Renal pelvis (tissue), 1 donor: ENCODE measurements at regions not wholly inside any gene's neighbourhood (a gene's known extent, or its start where the extent isn't known, plus 50 kb on each side); places are given as distances from the start of the nearest gene placed in this dataset.
"Not testable (repeated sequence)": the region's sequence is repeated elsewhere in the genome, so short reads cannot be mapped to it uniquely, and the experiment has no call there.

Source experiments
- DNase-seq: peaks from one replicate; pipeline ENCODE4 v3.0.0-alpha.2; 2013

GRCh38 chr17:53046781-53047180 is 775.9 kb upstream of the KIF2B start:
- DNase-seq, result no peak

GRCh38 chr17:53039981-53040380 is 782.7 kb upstream of the KIF2B start:
- DNase-seq, result no peak

- no peak for DNase-seq
Measured at GRCh38 chr17:53033297-53033696, 789.4 kb upstream of the KIF2B start.

- peak; percentile 64 for DNase-seq
Measured at GRCh38 chr17:53032861-53033271, 789.9 kb upstream of the KIF2B start.

- no peak for DNase-seq
Measured at GRCh38 chr17:53017227-53017626, 805.5 kb upstream of the KIF2B start.

- DNase-seq, result no peak
Measured at GRCh38 chr17:53016085-53016484, 806.6 kb upstream of the KIF2B start.

- no peak for DNase-seq
Measured at GRCh38 chr17:53012364-53012763, 810.4 kb upstream of the KIF2B start.

- DNase-seq, result no peak
Measured at GRCh38 chr17:53006006-53006405, 816.7 kb upstream of the KIF2B start.

GRCh38 chr17:53004902-53005301 is 817.8 kb upstream of the KIF2B start:
- DNase-seq, result no peak

- DNase-seq, result no peak
Measured at GRCh38 chr17:52995881-52996280, 826.8 kb upstream of the KIF2B start.

GRCh38 chr17:52995147-52995546 is 827.6 kb upstream of the KIF2B start:
- no peak for DNase-seq

- DNase-seq, result no peak
Measured at GRCh38 chr17:52986056-52986662, 827.6 kb upstream of the CA10 start.

- DNase-seq, result no peak
Measured at GRCh38 chr17:52982331-52982730, 823.8 kb upstream of the CA10 start.

GRCh38 chr17:52979921-52980320 is 821.4 kb upstream of the CA10 start:
- no peak for DNase-seq

- no peak for DNase-seq
Measured at GRCh38 chr17:52965856-52966255, 807.3 kb upstream of the CA10 start.

GRCh38 chr17:52961751-52962150 is 803.2 kb upstream of the CA10 start:
- DNase-seq, result not testable (repeated sequence)

- no peak for DNase-seq
Measured at GRCh38 chr17:52957411-52957810, 798.9 kb upstream of the CA10 start.

GRCh38 chr17:52947418-52947817 is 788.9 kb upstream of the CA10 start:
- DNase-seq, result no peak

GRCh38 chr17:52938623-52939230 is 780.2 kb upstream of the CA10 start:
- DNase-seq, result no peak

GRCh38 chr17:52930581-52930980 is 772.1 kb upstream of the CA10 start:
- DNase-seq, result no peak

GRCh38 chr17:52930145-52930544 is 771.6 kb upstream of the CA10 start:
- no peak for DNase-seq

GRCh38 chr17:52923658-52924057 is 765.1 kb upstream of the CA10 start:
- DNase-seq, result no peak

- DNase-seq, result no peak
Measured at GRCh38 chr17:52899235-52899634, 740.7 kb upstream of the CA10 start.

- DNase-seq, result no peak
Measured at GRCh38 chr17:52895272-52895671, 736.8 kb upstream of the CA10 start.
